ENCODE measurements at regions not wholly inside any gene's neighbourhood (a gene's known extent, or its start where the extent isn't known, plus 50 kb on each side); places are given as distances from the start of the nearest gene placed in this dataset.

DNA sequence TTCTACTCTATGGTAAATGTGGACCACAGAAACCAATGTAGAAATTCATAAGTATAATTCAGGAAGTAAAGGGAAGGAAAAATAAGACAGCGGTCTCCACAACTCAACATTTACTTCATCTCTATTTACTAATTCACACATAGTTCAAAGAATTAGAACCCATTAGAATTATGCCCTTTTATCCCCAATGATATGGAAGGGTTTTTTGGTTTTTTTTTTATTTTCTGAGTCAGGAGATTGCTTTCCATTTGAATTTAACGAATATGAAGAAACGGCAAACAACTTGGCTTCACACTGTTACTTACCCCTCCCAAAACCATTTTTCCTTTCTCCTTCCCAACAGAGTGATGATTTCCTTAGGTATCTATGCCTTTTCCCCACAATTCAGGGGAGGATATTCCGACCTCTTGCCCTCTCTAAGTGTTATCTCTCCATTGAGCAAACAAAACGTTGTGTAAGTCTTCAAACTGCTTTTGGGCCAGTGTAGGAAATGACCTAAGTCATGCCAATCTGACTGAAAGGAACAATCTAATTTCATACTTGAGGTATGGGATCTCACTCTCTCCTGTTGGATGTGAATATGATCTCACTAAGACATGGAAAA is 72.0 kb downstream of the CETN3 start:
- TF ChIP-seq EZH2phosphoT487 (IDR thresholded peaks at IDR 0.05; ENCODE audit: low read depth, severe bottlenecking, unreplicated experiment) (no peak), EZH2 (IDR thresholded peaks at IDR 0.05; ENCODE audit: borderline replicate concordance) (no peak)
- TF ChIP-seq, protein P1, sequence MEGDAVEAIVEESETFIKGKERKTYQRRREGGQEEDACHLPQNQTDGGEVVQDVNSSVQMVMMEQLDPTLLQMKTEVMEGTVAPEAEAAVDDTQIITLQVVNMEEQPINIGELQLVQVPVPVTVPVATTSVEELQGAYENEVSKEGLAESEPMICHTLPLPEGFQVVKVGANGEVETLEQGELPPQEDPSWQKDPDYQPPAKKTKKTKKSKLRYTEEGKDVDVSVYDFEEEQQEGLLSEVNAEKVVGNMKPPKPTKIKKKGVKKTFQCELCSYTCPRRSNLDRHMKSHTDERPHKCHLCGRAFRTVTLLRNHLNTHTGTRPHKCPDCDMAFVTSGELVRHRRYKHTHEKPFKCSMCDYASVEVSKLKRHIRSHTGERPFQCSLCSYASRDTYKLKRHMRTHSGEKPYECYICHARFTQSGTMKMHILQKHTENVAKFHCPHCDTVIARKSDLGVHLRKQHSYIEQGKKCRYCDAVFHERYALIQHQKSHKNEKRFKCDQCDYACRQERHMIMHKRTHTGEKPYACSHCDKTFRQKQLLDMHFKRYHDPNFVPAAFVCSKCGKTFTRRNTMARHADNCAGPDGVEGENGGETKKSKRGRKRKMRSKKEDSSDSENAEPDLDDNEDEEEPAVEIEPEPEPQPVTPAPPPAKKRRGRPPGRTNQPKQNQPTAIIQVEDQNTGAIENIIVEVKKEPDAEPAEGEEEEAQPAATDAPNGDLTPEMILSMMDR (IDR thresholded peaks at IDR 0.05; ENCODE audit: poor library complexity) = no peak
